ENCODE measurements at regions not wholly inside any gene's neighbourhood (a gene's known extent, or its start where the extent isn't known, plus 50 kb on each side); places are given as distances from the start of the nearest gene placed in this dataset.

- Histone ChIP-seq H3K27ac (replicated peaks) (no peak overlapping the region), H3K4me3 (replicated peaks; ENCODE audit: insufficient read depth, low read length) (no peak overlapping the region), H3K27me3 (ENCODE audit: insufficient read depth, poor library complexity, severe bottlenecking) (no peaks in the 10 kb centered on the region)
- no peak for DNase-seq (ENCODE audit: low read depth in 1 of 2, low spot score in 1 of 2)
- TF ChIP-seq CTCF (IDR thresholded peaks at IDR 0.05; ENCODE audit: insufficient read depth, low read length) (no peak), SPI1 (IDR thresholded peaks at IDR 0.05; ENCODE audit: borderline replicate concordance, low read depth) (no peak), POLR2AphosphoS5 (IDR thresholded peaks at IDR 0.05; ENCODE audit: low read depth) (no peak), GABPA (IDR thresholded peaks at IDR 0.05; ENCODE audit: low read depth) (no peak)
- TF ChIP-seq, protein P1, sequence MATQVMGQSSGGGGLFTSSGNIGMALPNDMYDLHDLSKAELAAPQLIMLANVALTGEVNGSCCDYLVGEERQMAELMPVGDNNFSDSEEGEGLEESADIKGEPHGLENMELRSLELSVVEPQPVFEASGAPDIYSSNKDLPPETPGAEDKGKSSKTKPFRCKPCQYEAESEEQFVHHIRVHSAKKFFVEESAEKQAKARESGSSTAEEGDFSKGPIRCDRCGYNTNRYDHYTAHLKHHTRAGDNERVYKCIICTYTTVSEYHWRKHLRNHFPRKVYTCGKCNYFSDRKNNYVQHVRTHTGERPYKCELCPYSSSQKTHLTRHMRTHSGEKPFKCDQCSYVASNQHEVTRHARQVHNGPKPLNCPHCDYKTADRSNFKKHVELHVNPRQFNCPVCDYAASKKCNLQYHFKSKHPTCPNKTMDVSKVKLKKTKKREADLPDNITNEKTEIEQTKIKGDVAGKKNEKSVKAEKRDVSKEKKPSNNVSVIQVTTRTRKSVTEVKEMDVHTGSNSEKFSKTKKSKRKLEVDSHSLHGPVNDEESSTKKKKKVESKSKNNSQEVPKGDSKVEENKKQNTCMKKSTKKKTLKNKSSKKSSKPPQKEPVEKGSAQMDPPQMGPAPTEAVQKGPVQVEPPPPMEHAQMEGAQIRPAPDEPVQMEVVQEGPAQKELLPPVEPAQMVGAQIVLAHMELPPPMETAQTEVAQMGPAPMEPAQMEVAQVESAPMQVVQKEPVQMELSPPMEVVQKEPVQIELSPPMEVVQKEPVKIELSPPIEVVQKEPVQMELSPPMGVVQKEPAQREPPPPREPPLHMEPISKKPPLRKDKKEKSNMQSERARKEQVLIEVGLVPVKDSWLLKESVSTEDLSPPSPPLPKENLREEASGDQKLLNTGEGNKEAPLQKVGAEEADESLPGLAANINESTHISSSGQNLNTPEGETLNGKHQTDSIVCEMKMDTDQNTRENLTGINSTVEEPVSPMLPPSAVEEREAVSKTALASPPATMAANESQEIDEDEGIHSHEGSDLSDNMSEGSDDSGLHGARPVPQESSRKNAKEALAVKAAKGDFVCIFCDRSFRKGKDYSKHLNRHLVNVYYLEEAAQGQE (IDR thresholded peaks at IDR 0.05; ENCODE audit: insufficient replicate concordance, low read depth) = no peak
These were observed 306.4 kb downstream of the DHX35 start for GRCh38 chr20:39268491-39268951.

GRCh38 chr20:39266989-39267388, 304.8 kb downstream of the DHX35 start:
- H3K27me3 ChIP-seq (ENCODE audit: insufficient read depth, poor library complexity, severe bottlenecking) = no peaks in the 10 kb centered on the region
- DNase-seq (ENCODE audit: low read depth in 1 of 2, low spot score in 1 of 2) = no peak
- no peak overlapping the region for H3K27ac ChIP-seq (replicated peaks)
- TF ChIP-seq CTCF (IDR thresholded peaks at IDR 0.05; ENCODE audit: insufficient read depth, low read length) (no peak), SPI1 (IDR thresholded peaks at IDR 0.05; ENCODE audit: borderline replicate concordance, low read depth) (no peak), POLR2AphosphoS5 (IDR thresholded peaks at IDR 0.05; ENCODE audit: low read depth) (no peak)
- TF ChIP-seq, protein P1 (IDR thresholded peaks at IDR 0.05; ENCODE audit: insufficient replicate concordance, low read depth) = no peak
- H3K4me3 ChIP-seq (replicated peaks; ENCODE audit: insufficient read depth, low read length) = no peak overlapping the region

- H3K4me3 ChIP-seq (replicated peaks; ENCODE audit: insufficient read depth, low read length) = no peak overlapping the region
- peak; percentile 36 to 38 for DNase-seq (ENCODE audit: low read depth in 1 of 2, low spot score in 1 of 2)
- H3K27ac ChIP-seq (replicated peaks) = no peak overlapping the region
- H3K27me3 ChIP-seq (ENCODE audit: insufficient read depth, poor library complexity, severe bottlenecking) = no peaks in the 10 kb centered on the region
- peak; percentile 53 for TF ChIP-seq CTCF (IDR thresholded peaks at IDR 0.05; ENCODE audit: insufficient read depth, low read length)
- no peak for TF ChIP-seq SPI1 (IDR thresholded peaks at IDR 0.05; ENCODE audit: borderline replicate concordance, low read depth)
These were observed 302.5 kb downstream of the DHX35 start for GRCh38 chr20:39264506-39265172.

DNA sequence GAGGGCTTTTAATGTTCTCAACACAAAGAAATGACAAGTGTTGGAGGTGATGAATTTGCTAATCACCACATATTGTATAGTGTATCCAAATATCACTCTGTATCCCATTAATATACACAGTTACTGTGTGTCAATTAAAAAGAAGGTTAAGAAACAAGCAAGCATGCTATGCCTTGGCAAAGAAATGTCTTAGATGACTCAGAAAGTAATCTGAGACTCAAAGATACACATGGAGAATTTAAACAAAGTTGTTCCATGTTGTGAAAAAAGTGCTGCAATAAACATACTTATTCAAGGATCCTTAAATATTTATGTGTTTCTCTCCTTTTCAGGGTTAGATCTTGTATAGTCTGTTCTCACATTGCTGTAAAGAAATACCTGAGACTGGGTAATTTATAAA, 300.9 kb downstream of the DHX35 start:
- DNase-seq (ENCODE audit: low read depth in 1 of 2, low spot score in 1 of 2) = no peak
- Histone ChIP-seq H3K27ac (replicated peaks) (no peak overlapping the region), H3K4me3 (replicated peaks; ENCODE audit: insufficient read depth, low read length) (no peak overlapping the region), H3K27me3 (ENCODE audit: insufficient read depth, poor library complexity, severe bottlenecking) (no peaks in the 10 kb centered on the region)
- TF ChIP-seq SPI1 (IDR thresholded peaks at IDR 0.05; ENCODE audit: borderline replicate concordance, low read depth) = no peak
- TF ChIP-seq POLR2AphosphoS5 (IDR thresholded peaks at IDR 0.05; ENCODE audit: low read depth) = no peak
- TF ChIP-seq, protein P1 (IDR thresholded peaks at IDR 0.05; ENCODE audit: insufficient replicate concordance, low read depth) = no peak
- TF ChIP-seq GABPA (IDR thresholded peaks at IDR 0.05; ENCODE audit: low read depth) = no peak
- no peak for TF ChIP-seq CTCF (IDR thresholded peaks at IDR 0.05; ENCODE audit: insufficient read depth, low read length)
